Mucosa of descending colon (tissue), 3 donors: ENCODE measurements at regions not wholly inside any gene's neighbourhood (a gene's known extent, or its start where the extent isn't known, plus 50 kb on each side); places are given as distances from the start of the nearest gene placed in this dataset.
A peak's percentile ranks its signal among the peaks of the same experiment; 100 is the strongest.

Experiments used
- ATAC-seq: fragments of 200-7000 bp; cut with Tn5 transposase; one replicate; pipeline ENCODE4 v1.9.1; 2020; ENCODE audit warnings: mild to moderate bottlenecking, moderate library complexity
- DNase-seq, 3 donors: peaks; one replicate each; pipeline ENCODE4 v3.0.0-alpha.2; 2020
- H3K36me3 ChIP-seq: fragments of 200-600 bp; one replicate; pipeline ENCODE4 v1.8.0; 2021; ENCODE audit warnings: low read depth, mild to moderate bottlenecking
- H3K4me1 ChIP-seq: fragments of 200-600 bp; one replicate; pipeline ENCODE4 v1.8.0; 2021; ENCODE audit warnings: low read depth, mild to moderate bottlenecking
- H3K4me3 ChIP-seq: fragments of 200-600 bp; one replicate; pipeline ENCODE4 v1.8.0; 2021; ENCODE audit warnings: mild to moderate bottlenecking
- H3K9me3 ChIP-seq: fragments of 200-600 bp; one replicate; pipeline ENCODE4 v1.8.0; 2021; ENCODE audit warnings: mild to moderate bottlenecking
- intact Hi-C, 2 donors: fragments of 100-400 bp; cut with DNase I in 1 of 2; cut with micrococcal nuclease in 1 of 2; formaldehyde crosslinking; loops; one replicate each; pipeline versions ENCODE4 v1.11.0 to v1.11.1; 2022; cut with DNase I, micrococcal nuclease
- TF ChIP-seq, protein P1 (sequence below): fragments of 200-600 bp; IDR thresholded peaks from one replicate; pipeline ENCODE4 v1.8.0; 2022; ENCODE audit warnings: antibody characterized with exemption, mild to moderate bottlenecking
- donor health status: DM: no; HTN: no; CAD: no; lungs with moderate emphysema.
- donor health status: DM: no; HTN: no; CAD: no.
- donor health status: DM: no; HTN: yes; CAD: no.

DNA sequence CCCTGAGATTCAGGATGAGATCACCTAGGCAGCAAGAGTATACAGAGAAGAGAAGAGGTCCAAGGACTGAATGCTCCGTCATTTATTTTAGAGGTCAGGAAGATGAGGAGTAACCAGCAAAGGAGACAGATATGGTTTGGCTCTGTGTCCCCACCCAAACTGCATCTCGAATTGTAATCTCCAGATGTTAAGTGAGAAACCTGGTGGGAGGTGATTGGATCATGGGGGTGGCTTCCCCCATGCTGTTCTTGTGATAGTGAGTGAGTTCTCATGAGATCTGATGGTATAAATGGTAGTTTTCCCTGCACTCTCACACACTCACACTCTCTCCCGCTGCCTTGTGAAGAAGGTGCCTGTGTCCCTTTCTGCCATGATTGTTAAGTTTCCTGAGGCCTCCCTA lies 60.8 kb downstream of the MID1IP1 start:
- no peak for DNase-seq
- Histone ChIP-seq H3K4me1 (no peaks in the 10 kb centered on the region), H3K9me3 (no peaks in the 10 kb centered on the region), H3K4me3 (no peak overlapping the region), H3K36me3 (no peaks in the 10 kb centered on the region)
- intact Hi-C loops = no loop called here
- no peak for ATAC-seq
- TF ChIP-seq, protein P1, sequence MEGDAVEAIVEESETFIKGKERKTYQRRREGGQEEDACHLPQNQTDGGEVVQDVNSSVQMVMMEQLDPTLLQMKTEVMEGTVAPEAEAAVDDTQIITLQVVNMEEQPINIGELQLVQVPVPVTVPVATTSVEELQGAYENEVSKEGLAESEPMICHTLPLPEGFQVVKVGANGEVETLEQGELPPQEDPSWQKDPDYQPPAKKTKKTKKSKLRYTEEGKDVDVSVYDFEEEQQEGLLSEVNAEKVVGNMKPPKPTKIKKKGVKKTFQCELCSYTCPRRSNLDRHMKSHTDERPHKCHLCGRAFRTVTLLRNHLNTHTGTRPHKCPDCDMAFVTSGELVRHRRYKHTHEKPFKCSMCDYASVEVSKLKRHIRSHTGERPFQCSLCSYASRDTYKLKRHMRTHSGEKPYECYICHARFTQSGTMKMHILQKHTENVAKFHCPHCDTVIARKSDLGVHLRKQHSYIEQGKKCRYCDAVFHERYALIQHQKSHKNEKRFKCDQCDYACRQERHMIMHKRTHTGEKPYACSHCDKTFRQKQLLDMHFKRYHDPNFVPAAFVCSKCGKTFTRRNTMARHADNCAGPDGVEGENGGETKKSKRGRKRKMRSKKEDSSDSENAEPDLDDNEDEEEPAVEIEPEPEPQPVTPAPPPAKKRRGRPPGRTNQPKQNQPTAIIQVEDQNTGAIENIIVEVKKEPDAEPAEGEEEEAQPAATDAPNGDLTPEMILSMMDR = no peak

DNA sequence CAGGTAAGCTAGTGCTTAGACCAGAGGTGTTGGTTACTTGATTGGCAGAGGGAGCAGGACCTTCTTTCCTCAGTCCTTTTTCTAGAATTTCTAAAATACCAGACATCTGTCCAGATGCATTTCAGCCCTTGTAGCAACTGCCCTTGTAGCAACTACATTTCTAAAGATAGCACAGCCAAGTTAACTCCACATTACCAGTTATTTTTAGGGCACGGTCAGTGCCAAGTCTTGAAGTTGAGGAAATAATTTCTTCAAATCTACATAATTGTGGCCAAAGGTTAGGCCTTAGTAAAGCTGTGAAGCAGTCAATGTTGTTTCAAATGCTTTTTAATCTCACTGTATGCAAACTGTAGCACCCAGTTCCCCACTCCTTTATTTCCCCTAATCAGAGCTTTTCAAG lies 62.9 kb downstream of the MID1IP1 start:
- Histone ChIP-seq H3K36me3 (no peaks in the 10 kb centered on the region), H3K4me1 (no peaks in the 10 kb centered on the region), H3K9me3 (no peaks in the 10 kb centered on the region), H3K4me3 (no peak overlapping the region)
- DNase-seq (peak in 1 of 3 donors; percentile 16), ATAC-seq (peak; percentile 63)
- intact Hi-C loops = no loop called here
- TF ChIP-seq, protein P1 = no peak

DNA sequence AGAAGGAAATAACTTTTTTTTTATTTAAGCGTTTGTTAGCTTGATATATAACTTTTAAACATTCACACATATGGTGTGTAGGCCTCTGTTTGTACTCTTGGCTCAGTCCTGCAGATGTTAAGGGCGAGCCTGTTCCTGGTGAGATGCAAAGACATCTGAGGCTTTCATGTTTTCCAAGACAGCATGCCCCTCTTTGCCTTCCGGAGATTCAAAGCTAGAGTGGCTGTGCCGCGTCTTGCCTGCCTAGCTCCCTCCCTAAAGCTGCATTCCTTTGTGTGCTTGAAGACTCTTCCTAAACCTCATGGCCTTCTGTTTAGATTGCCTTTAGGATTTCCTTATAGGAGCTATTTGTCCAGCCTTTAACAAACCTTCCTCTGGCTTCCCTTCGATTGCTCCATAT lies 67.1 kb downstream of the MID1IP1 start:
- Histone ChIP-seq H3K36me3 (no peaks in the 10 kb centered on the region), H3K9me3 (no peaks in the 10 kb centered on the region), H3K4me3 (no peak overlapping the region), H3K4me1 (no peaks in the 10 kb centered on the region)
- DNase-seq (no peak), ATAC-seq (no peak)
- intact Hi-C loops = no loop called here
- TF ChIP-seq, protein P1 = no peak

DNA sequence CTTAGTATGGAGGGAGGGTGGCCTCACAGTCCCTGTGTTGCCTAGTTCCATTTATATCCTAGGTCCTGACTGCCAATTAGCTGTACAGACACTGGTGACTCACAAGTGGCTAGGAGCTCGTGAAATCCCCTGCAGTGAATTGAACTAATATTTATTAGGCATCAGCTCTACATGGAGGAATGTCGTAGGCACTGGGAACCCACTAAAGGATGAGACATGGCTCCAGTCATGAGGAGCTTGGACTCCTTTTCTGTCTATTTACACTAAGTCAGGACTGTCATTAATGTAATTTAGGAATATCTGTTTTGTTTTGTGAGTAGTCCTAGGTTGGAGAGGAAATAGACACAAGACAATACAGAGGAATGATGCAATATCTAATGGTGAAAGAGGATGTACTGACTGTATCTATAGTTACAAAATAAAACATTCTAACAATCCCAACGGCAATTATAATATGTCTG lies 67.7 kb downstream of the MID1IP1 start:
- peak; percentile 49 for ATAC-seq
- TF ChIP-seq, protein P1 = no peak

DNA sequence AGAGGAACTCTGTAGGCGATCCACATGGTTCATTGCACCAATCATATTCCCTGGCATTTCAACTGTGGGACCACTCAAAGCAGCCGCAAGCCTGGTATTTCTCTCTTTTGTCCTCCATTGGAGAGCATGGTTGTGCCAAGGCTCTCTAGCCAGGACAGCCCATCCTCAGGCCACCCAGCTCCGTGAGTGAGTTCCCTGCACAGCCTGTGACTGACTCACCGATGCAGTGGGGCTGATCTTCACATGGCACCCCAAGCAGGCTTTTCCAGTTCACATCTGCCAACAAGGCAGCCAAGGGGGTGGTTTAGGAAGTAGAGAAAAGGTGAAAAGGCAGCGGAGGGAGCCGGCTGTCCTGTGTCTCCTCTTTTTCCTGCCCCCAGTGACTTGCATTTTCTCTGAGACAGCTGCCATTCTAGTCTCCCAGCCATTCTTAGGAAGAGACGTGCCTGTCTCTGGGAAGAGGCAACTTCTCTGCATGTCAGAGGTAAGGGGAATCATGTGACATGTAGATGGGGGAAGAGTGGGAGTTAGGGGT lies 69.2 kb downstream of the MID1IP1 start:
- no peak for DNase-seq
- Histone ChIP-seq H3K9me3 (no peaks in the 10 kb centered on the region), H3K4me3 (no peak overlapping the region), H3K4me1 (no peaks in the 10 kb centered on the region), H3K36me3 (no peaks in the 10 kb centered on the region)
- ATAC-seq = no peak
- intact Hi-C loops = no loop called here
- TF ChIP-seq, protein P1 = no peak

More for the DNA sequence above, 67.7 kb downstream of the MID1IP1 start:
- intact Hi-C loops = no loop called here
- H3K9me3 ChIP-seq = no peaks in the 10 kb centered on the region
- no peak for DNase-seq
- no peaks in the 10 kb centered on the region for H3K4me1 ChIP-seq
- no peak overlapping the region for H3K4me3 ChIP-seq
- H3K36me3 ChIP-seq = no peaks in the 10 kb centered on the region
